Endothelial cell of umbilical vein (primary cell): ENCODE measurements at regions not wholly inside any gene's neighbourhood (a gene's known extent, or its start where the extent isn't known, plus 50 kb on each side); places are given as distances from the start of the nearest gene placed in this dataset.

Experiments
- BruUV-seq: library from RNA; stranded (reverse); fragments of 400-500 nt; replicated peaks from 2 replicates; lab custom pipeline; 2021; lab: Mats Ljungman, UMichigan
- CTCF ChIA-PET: fragments of 300-600, 350-600 bp; sonication (Branson Sonifier 250); formaldehyde crosslinking; loops from one replicate; lab custom pipeline; 2021; ENCODE audit warnings: antibody characterized with exemption, inconsistent platforms; lab: Charles Lee
- POLR2A ChIA-PET: fragments of 300-600, 350-600 bp; sonication (Branson Sonifier 250); formaldehyde crosslinking; loops from one replicate; lab custom pipeline; 2021; ENCODE audit warnings: antibody characterized with exemption, inconsistent platforms; lab: Charles Lee
- DNase-seq: peaks from one replicate; pipeline ENCODE4 v3.0.0-alpha.2; 2011; ENCODE audit warnings: low read depth, low spot score
- FAIRE-seq: peaks from 2 replicates; lab custom pipeline; 2011; peaks lifted over from hg19 to GRCh38; lab: Jason Lieb, UNC
- H2AFZ ChIP-seq: 2 replicates; pipeline ENCODE4 v1.6.0; 2012; ENCODE audit warnings: low read depth, low read length, control low read depth, inconsistent platforms
- H3K27ac ChIP-seq: 2 replicates; pipeline ENCODE4 v1.5.1; 2011; ENCODE audit warnings: low read depth, mild to moderate bottlenecking, control low read depth, low read length, moderate library complexity; ENCODE audit not compliant: insufficient read depth
- H3K27me3 ChIP-seq, 2 experiments: 2 replicates each; pipeline versions ENCODE4 v1.6.0 to v1.6.1; 2011; ENCODE audit warnings: low read length in 2 of 2, mixed read lengths in 1 of 2; ENCODE audit not compliant: control insufficient read depth in 2 of 2, insufficient read depth in 2 of 2
- H3K36me3 ChIP-seq, 2 experiments: 2 replicates in 1 of 2; 3 replicates in 1 of 2; pipeline ENCODE4 v1.5.1; 2011; ENCODE audit warnings: low read length in 2 of 2, mild to moderate bottlenecking in 1 of 2, moderate library complexity in 1 of 2; ENCODE audit not compliant: control insufficient read depth in 2 of 2, insufficient read depth in 2 of 2; ENCODE audit errors: extremely low read depth in 1 of 2
- H3K4me1 ChIP-seq: 3 replicates; pipeline ENCODE4 v1.5.1; 2011; ENCODE audit warnings: mild to moderate bottlenecking, low read length; ENCODE audit not compliant: control insufficient read depth, insufficient read depth; ENCODE audit errors: extremely low read depth
- H3K4me2 ChIP-seq: 2 replicates; pipeline ENCODE4 v1.6.1; 2011; ENCODE audit warnings: low read length, control low read depth, mixed read lengths; ENCODE audit not compliant: insufficient read depth
- H3K4me3 ChIP-seq, 3 experiments: fragments of 200-600 bp in 1 of 3; sonication (generic), shearing (Covaris generic) in 1 of 3; replicated peaks in 1 of 3; 2 replicates each; pipeline ENCODE4 v1.5.1; 2011 to 2016; ENCODE audit warnings: control low read depth in 3 of 3, low read length in 3 of 3, mild to moderate bottlenecking in 2 of 3, inconsistent platforms in 1 of 3, low read depth in 1 of 3, moderate library complexity in 1 of 3; ENCODE audit not compliant: insufficient read depth in 1 of 3
- H3K79me2 ChIP-seq: 2 replicates; pipeline ENCODE4 v1.6.0; 2012; ENCODE audit warnings: low read length, inconsistent platforms; ENCODE audit not compliant: control insufficient read depth, insufficient read depth
- H3K9ac ChIP-seq: replicated peaks from 2 replicates; pipeline ENCODE3; 2011; ENCODE audit warnings: low read length, control low read depth; ENCODE audit not compliant: insufficient read depth; ENCODE audit errors: extremely low read depth
- H3K9me1 ChIP-seq: replicated peaks from 3 replicates; pipeline ENCODE4 v1.6.0; 2011; ENCODE audit warnings: mild to moderate bottlenecking, low read length; ENCODE audit not compliant: control insufficient read depth, insufficient read depth; ENCODE audit errors: extremely low read depth
- H3K9me3 ChIP-seq: replicated peaks from 2 replicates; pipeline ENCODE4 v1.5.1; 2012; ENCODE audit warnings: low read length, inconsistent platforms; ENCODE audit not compliant: control insufficient read depth, insufficient read depth
- H4K20me1 ChIP-seq: replicated peaks from 2 replicates; pipeline ENCODE3; 2011; ENCODE audit warnings: mild to moderate bottlenecking, low read length; ENCODE audit not compliant: control insufficient read depth, insufficient read depth; ENCODE audit errors: extremely low read depth
- EZH2 ChIP-seq: IDR thresholded peaks from 2 replicates; pipeline ENCODE4 v1.6.1; 2012; ENCODE audit warnings: borderline replicate concordance, low read depth, mild to moderate bottlenecking, moderate library complexity, low read length, inconsistent platforms; ENCODE audit not compliant: severe bottlenecking
- FOS ChIP-seq: IDR thresholded peaks from 2 replicates; pipeline ENCODE4 v1.6.1; 2011; ENCODE audit warnings: mild to moderate bottlenecking, low read length, moderate library complexity, borderline replicate concordance; ENCODE audit not compliant: insufficient read depth
- GATA2 ChIP-seq: IDR thresholded peaks from 2 replicates; pipeline ENCODE4 v1.7.0; 2011; ENCODE audit warnings: low read depth, mild to moderate bottlenecking, moderate library complexity, mixed read lengths, low read length; ENCODE audit not compliant: insufficient read length, insufficient read depth
- JUN ChIP-seq: IDR thresholded peaks from 2 replicates; pipeline ENCODE4 v1.6.1; 2011; ENCODE audit warnings: borderline replicate concordance, low read depth; ENCODE audit not compliant: insufficient read length, insufficient read depth
- MAX ChIP-seq: IDR thresholded peaks from 2 replicates; pipeline ENCODE4 v1.6.1; 2011; ENCODE audit not compliant: insufficient read depth, insufficient read length
- MYC ChIP-seq: IDR thresholded peaks from one replicate; pipeline ENCODE4 v1.6.1; 2011; ENCODE audit warnings: mild to moderate bottlenecking, low read depth, low read length
- POLR2A ChIP-seq: IDR thresholded peaks from 2 replicates; pipeline ENCODE4 v1.6.1; 2012; ENCODE audit warnings: low read depth, mild to moderate bottlenecking, control low read depth, low read length
- POLR2AphosphoS5 ChIP-seq: IDR thresholded peaks from 2 replicates; pipeline ENCODE4 v1.6.1; 2012; ENCODE audit warnings: low read depth, mild to moderate bottlenecking, control low read depth, low read length, moderate library complexity; ENCODE audit not compliant: insufficient read depth
- dilution Hi-C: fragments of 300-500 bp; cut with MboI; formaldehyde crosslinking; loops from one replicate; pipeline ENCODE4 v1.15.0; 2019; ENCODE audit warnings: low sequenced_read_pairs; ENCODE audit not compliant: extremely low pct_ligation_motif_present
- intact Hi-C: fragments of 100-400 bp; cut with micrococcal nuclease; formaldehyde crosslinking; loops from one replicate; pipeline ENCODE4 v1.10.0; 2022
- TF ChIP-seq, protein P1 (sequence below), 2 donors: IDR thresholded peaks; 1 replicate in 1 of 2; 2 replicates in 1 of 2; pipeline ENCODE4 v1.5.1; 2011; ENCODE audit warnings: low read length in 2 of 2, mild to moderate bottlenecking in 2 of 2, moderate library complexity in 2 of 2, control low read depth in 1 of 2, inconsistent platforms in 1 of 2, low read depth in 1 of 2; ENCODE audit not compliant: insufficient read depth in 1 of 2; ENCODE audit errors: extremely low read depth in 1 of 2

DNA sequence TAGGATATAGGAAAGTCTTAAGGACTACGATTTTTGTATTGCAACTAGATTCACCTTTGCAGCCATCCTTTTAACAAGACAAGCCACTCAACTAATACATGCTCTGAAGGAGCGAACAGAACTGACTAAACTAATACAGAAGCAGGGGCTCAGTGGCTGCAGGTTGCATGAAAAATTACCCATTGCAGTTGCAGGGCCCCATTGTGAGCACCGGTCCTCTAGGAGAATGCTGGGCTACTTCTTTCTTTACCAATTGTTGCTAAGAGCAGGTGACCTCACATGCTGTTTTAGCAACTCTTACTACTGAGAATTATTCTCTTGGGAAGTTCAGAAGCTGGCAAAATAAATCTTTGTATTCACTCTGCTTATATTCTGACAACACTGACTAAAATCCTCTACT, 64.0 kb upstream of the ANKRD1 start:
- intact Hi-C loops = no loop called here
- no peak for FAIRE-seq
- no peak overlapping the region for H3K4me3 ChIP-seq

More for the DNA sequence above, 64.0 kb upstream of the ANKRD1 start:
- dilution Hi-C loops = no loop called here
- Histone ChIP-seq H3K4me2 (no peak overlapping the region), H3K4me1 (no peaks in the 10 kb centered on the region), H3K79me2 (no peaks in the 10 kb centered on the region), H3K9me1 (no peaks in the 10 kb centered on the region), H3K36me3 (no peaks in the 10 kb centered on the region), H2AFZ (no peak overlapping the region), H3K27me3 (peaks cover 0 to 1% of the 10 kb centered on the region in 2 experiments), H3K27ac (no peak overlapping the region), H3K9me3 (no peaks in the 10 kb centered on the region), H3K9ac (no peak overlapping the region), H4K20me1 (no peaks in the 10 kb centered on the region)
- POLR2A ChIA-PET = no interaction called here
- no TSS peak for BruUV-seq
- TF ChIP-seq MYC (no peak), EZH2 (no peak), GATA2 (no peak), JUN (no peak), POLR2AphosphoS5 (no peak), MAX (no peak), FOS (no peak), POLR2A (no peak)
- TF ChIP-seq, protein P1, sequence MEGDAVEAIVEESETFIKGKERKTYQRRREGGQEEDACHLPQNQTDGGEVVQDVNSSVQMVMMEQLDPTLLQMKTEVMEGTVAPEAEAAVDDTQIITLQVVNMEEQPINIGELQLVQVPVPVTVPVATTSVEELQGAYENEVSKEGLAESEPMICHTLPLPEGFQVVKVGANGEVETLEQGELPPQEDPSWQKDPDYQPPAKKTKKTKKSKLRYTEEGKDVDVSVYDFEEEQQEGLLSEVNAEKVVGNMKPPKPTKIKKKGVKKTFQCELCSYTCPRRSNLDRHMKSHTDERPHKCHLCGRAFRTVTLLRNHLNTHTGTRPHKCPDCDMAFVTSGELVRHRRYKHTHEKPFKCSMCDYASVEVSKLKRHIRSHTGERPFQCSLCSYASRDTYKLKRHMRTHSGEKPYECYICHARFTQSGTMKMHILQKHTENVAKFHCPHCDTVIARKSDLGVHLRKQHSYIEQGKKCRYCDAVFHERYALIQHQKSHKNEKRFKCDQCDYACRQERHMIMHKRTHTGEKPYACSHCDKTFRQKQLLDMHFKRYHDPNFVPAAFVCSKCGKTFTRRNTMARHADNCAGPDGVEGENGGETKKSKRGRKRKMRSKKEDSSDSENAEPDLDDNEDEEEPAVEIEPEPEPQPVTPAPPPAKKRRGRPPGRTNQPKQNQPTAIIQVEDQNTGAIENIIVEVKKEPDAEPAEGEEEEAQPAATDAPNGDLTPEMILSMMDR (IDR thresholded peaks at IDR 0.05; ENCODE audit: extremely low read depth in 1 of 2, insufficient read depth in 1 of 2, low read depth in 1 of 2, low read length in 2 of 2) = no peak
- CTCF ChIA-PET = interaction anchor here (0.7 kb wide), 1 partner anchor 111 kb away, joined by 3 read pairs; no protein-coding TSS in a partner anchor
- DNase-seq = no peak
